ENCODE measurements at regions not wholly inside any gene's neighbourhood (a gene's known extent, or its start where the extent isn't known, plus 50 kb on each side); places are given as distances from the start of the nearest gene placed in this dataset.

DNA sequence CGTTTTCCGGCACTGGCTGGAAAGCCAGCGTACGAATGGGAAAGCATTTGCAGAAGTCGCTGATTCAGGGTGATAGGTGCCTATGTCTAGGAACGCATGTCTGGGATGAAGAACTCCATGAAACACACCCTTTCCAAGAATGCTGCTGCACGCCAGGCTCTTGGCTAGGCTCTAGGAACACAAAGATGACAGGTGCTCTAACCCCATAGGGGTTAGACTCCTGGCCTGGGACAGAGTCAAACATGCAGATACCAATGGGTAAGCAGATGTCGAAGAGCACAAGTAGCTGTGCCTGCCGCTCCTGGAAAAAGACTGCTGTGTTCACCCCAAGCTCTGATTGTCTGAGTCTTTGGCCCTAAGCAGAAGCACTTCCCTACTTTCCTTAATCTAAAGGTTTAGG, 180.9 kb upstream of the UBE3A start:
- TF ChIP-seq EZH2 (IDR thresholded peaks at IDR 0.05; ENCODE audit: low read length, unreplicated experiment), result no peak
- TF ChIP-seq EZH2phosphoT487 (IDR thresholded peaks at IDR 0.05; ENCODE audit: borderline replicate concordance, low read length), result no peak

Data from PC-3 (cell line).